ENCODE measurements at regions not wholly inside any gene's neighbourhood (a gene's known extent, or its start where the extent isn't known, plus 50 kb on each side); places are given as distances from the start of the nearest gene placed in this dataset.

DNA sequence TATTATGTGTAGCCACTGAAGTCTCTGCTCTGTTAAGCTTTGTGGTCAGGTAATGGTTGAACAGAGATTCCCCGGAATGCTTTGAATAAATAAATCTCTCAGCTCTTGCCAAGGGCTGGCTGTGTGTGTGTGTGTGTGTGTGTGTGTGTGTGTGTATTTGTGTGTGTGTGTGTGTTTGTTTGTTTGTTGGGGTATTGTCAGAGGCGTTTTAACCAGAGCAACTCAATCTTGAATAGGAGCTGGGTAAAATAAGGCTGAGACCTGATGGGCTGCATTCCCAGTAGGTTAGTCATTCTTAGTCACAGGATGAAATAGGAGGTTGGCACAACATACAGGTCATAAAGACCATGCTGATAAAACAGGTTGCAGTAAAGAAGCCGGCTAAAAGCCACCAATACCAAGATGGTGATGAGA, 256.2 kb upstream of the CACNA2D1 start (continued):
- TF ChIP-seq, protein P1, sequence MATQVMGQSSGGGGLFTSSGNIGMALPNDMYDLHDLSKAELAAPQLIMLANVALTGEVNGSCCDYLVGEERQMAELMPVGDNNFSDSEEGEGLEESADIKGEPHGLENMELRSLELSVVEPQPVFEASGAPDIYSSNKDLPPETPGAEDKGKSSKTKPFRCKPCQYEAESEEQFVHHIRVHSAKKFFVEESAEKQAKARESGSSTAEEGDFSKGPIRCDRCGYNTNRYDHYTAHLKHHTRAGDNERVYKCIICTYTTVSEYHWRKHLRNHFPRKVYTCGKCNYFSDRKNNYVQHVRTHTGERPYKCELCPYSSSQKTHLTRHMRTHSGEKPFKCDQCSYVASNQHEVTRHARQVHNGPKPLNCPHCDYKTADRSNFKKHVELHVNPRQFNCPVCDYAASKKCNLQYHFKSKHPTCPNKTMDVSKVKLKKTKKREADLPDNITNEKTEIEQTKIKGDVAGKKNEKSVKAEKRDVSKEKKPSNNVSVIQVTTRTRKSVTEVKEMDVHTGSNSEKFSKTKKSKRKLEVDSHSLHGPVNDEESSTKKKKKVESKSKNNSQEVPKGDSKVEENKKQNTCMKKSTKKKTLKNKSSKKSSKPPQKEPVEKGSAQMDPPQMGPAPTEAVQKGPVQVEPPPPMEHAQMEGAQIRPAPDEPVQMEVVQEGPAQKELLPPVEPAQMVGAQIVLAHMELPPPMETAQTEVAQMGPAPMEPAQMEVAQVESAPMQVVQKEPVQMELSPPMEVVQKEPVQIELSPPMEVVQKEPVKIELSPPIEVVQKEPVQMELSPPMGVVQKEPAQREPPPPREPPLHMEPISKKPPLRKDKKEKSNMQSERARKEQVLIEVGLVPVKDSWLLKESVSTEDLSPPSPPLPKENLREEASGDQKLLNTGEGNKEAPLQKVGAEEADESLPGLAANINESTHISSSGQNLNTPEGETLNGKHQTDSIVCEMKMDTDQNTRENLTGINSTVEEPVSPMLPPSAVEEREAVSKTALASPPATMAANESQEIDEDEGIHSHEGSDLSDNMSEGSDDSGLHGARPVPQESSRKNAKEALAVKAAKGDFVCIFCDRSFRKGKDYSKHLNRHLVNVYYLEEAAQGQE (IDR thresholded peaks at IDR 0.05; ENCODE audit: low read depth, low read length), result no peak
- TF ChIP-seq JUND (IDR thresholded peaks at IDR 0.05) (peak; percentile 86), NFIC (IDR thresholded peaks at IDR 0.05; ENCODE audit: borderline replicate concordance) (peak; percentile 71; the same call in 1 of the 2 replicates), SIN3A (IDR thresholded peaks at IDR 0.05; ENCODE audit: borderline replicate concordance, low read depth, low read length) (no peak), FOXJ3 (CRISPR knock-in tag; IDR thresholded peaks at IDR 0.05) (no peak), TEAD4 (IDR thresholded peaks at IDR 0.05; ENCODE audit: borderline replicate concordance, insufficient read depth) (no peak), MXI1 (IDR thresholded peaks at IDR 0.05; ENCODE audit: low read depth, low read length) (no peak), GABPA (IDR thresholded peaks at IDR 0.05; ENCODE audit: low read depth) (no peak), NRF1 (IDR thresholded peaks at IDR 0.05; ENCODE audit: low read depth, low read length) (no peak)
- TF ChIP-seq, protein P2, sequence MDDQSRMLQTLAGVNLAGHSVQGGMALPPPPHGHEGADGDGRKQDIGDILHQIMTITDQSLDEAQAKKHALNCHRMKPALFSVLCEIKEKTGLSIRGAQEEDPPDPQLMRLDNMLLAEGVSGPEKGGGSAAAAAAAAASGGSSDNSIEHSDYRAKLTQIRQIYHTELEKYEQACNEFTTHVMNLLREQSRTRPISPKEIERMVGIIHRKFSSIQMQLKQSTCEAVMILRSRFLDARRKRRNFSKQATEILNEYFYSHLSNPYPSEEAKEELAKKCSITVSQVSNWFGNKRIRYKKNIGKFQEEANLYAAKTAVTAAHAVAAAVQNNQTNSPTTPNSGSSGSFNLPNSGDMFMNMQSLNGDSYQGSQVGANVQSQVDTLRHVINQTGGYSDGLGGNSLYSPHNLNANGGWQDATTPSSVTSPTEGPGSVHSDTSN (IDR thresholded peaks at IDR 0.05), result peak; percentile 62; the same call in 1 of the 2 replicates
- TF ChIP-seq, protein P3, sequence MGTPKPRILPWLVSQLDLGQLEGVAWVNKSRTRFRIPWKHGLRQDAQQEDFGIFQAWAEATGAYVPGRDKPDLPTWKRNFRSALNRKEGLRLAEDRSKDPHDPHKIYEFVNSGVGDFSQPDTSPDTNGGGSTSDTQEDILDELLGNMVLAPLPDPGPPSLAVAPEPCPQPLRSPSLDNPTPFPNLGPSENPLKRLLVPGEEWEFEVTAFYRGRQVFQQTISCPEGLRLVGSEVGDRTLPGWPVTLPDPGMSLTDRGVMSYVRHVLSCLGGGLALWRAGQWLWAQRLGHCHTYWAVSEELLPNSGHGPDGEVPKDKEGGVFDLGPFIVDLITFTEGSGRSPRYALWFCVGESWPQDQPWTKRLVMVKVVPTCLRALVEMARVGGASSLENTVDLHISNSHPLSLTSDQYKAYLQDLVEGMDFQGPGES (IDR thresholded peaks at IDR 0.05; ENCODE audit: low read depth, low read length), result no peak

DNA sequence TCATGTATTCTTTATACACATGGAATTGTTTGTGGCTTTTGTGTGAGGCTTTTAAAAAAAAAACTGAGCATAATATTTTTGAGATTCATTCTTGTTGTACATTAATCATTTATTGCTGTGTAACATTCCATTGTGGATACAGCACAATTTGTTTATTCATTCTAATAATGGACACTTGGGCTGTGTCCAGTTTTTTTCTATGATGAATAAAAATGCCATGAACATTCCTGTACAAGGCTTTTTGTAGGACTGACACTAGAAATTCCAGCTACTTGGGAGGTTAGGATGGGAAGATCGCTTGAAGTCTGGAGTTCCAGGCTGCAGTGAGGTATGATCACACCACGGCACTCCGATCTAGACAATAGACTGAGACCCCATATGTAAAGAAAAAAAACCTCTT, 254.3 kb upstream of the CACNA2D1 start:
- ChIA-PET CTCF (interaction anchor here (0.9 kb wide), 1 partner anchor 10 kb away, joined by 3 read pairs; no protein-coding TSS in a partner anchor), POLR2A (no interaction called here)
- H4K20me1 ChIP-seq (ENCODE audit: insufficient read depth), result no peaks in the 10 kb centered on the region
- H3K4me1 ChIP-seq (ENCODE audit: control insufficient read depth in 1 of 2, insufficient read depth in 2 of 2, low read depth in 1 of 2, low read length in 1 of 2), result peaks cover 3 to 17% of the 10 kb centered on the region in 2 experiments; a peak in 2 of 4 replicates
- no peaks in the 10 kb centered on the region for H3K9me2 ChIP-seq
- H3K9ac ChIP-seq, result no peak overlapping the region
- H3F3A ChIP-seq (replicated peaks; ENCODE audit: insufficient read depth), result peaks cover 5% of the 10 kb centered on the region
- H3K4me3 ChIP-seq (ENCODE audit: low read depth in 2 of 2, low read length in 1 of 2), result no peak overlapping the region
- H3K9me3 ChIP-seq, result no peaks in the 10 kb centered on the region
- 79% methylated on average over 3 of the region's 3 CpGs for WGBS (ENCODE audit: low lambda C conversion rate)
- no peaks in the 10 kb centered on the region for H3K27me3 ChIP-seq (ENCODE audit: insufficient read depth)
- no peak for DNase-seq
- no peak overlapping the region for H2AFZ ChIP-seq (ENCODE audit: low read depth)
- no peak overlapping the region; a peak in 1 of 4 replicates for H3K27ac ChIP-seq (ENCODE audit: low read depth in 2 of 2, low read length in 1 of 2)
- no peak overlapping the region for H3K4me2 ChIP-seq
- no peaks in the 10 kb centered on the region for H3K36me3 ChIP-seq (replicated peaks in 1 of 2; ENCODE audit: control insufficient read depth in 1 of 2, insufficient read depth in 2 of 2, low read length in 1 of 2)
- no peaks in the 10 kb centered on the region for H3K79me2 ChIP-seq (ENCODE audit: insufficient read depth)
- TF ChIP-seq EP300 (IDR thresholded peaks at IDR 0.05; ENCODE audit: borderline replicate concordance in 1 of 2, low read depth in 1 of 2, low read length in 1 of 2) (peak in 1 of 2 experiments; percentile 47; a peak in 1 of 4 replicates), TAF1 (IDR thresholded peaks at IDR 0.05; ENCODE audit: borderline replicate concordance, low read depth, low read length) (no peak), NFIC (IDR thresholded peaks at IDR 0.05; ENCODE audit: borderline replicate concordance) (peak; percentile 73; the same call in 1 of the 2 replicates), ELF1 (IDR thresholded peaks at IDR 0.05) (no peak), MEF2A (IDR thresholded peaks at IDR 0.05; ENCODE audit: borderline replicate concordance, low read depth) (peak; percentile 14; the same call in 1 of the 2 replicates), TCF12 (IDR thresholded peaks at IDR 0.05) (peak; percentile 62), POLR2AphosphoS5 (IDR thresholded peaks at IDR 0.05; ENCODE audit: low read depth, low read length) (no peak)
- TF ChIP-seq, protein P2 (IDR thresholded peaks at IDR 0.05), result peak; percentile 72
- TF ChIP-seq, protein P4, sequence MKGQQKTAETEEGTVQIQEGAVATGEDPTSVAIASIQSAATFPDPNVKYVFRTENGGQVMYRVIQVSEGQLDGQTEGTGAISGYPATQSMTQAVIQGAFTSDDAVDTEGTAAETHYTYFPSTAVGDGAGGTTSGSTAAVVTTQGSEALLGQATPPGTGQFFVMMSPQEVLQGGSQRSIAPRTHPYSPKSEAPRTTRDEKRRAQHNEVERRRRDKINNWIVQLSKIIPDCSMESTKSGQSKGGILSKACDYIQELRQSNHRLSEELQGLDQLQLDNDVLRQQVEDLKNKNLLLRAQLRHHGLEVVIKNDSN (IDR thresholded peaks at IDR 0.05; ENCODE audit: borderline replicate concordance, low read depth), result no peak
- TF ChIP-seq, protein P5, sequence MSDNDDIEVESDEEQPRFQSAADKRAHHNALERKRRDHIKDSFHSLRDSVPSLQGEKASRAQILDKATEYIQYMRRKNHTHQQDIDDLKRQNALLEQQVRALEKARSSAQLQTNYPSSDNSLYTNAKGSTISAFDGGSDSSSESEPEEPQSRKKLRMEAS (IDR thresholded peaks at IDR 0.05; ENCODE audit: low read depth), result no peak
- TF ChIP-seq, protein P1 (IDR thresholded peaks at IDR 0.05; ENCODE audit: low read depth, low read length), result no peak
